GM12878 (cell line): ENCODE measurements at regions not wholly inside any gene's neighbourhood (a gene's known extent, or its start where the extent isn't known, plus 50 kb on each side); places are given as distances from the start of the nearest gene placed in this dataset.

Source experiments
- ATAC-seq: fragments of 200-7000 bp; cut with Tn5 transposase; 3 replicates; pipeline ENCODE4 v1.9.1; 2020; ENCODE audit warnings: mild to moderate bottlenecking, moderate library complexity
- BruUV-seq: library from RNA; stranded (reverse); fragments of 400-500 nt; replicated peaks from 2 replicates; lab custom pipeline; 2021; lab: Mats Ljungman, UMichigan
- CTCF ChIA-PET: fragments of 300-600 bp; sonication (Branson Sonifier 250); formaldehyde crosslinking; extraction: SDS; loops from one replicate; lab custom pipeline; 2021; ENCODE audit warnings: inconsistent platforms; lab: Yijun Ruan, JAX
- POLR2A ChIA-PET: fragments of 350-600 bp; formaldehyde crosslinking; extraction: SDS; loops from one replicate; lab custom pipeline; 2021; ENCODE audit warnings: inconsistent platforms; lab: Charles Lee
- RAD21 ChIA-PET: fragments of 300-600 bp; sonication (Branson Sonifier 250); formaldehyde crosslinking; loops from one replicate; lab custom pipeline; 2023; ENCODE audit warnings: antibody characterized with exemption; ENCODE audit not compliant: unreplicated experiment; lab: Charles Lee
- SMC1A ChIA-PET: fragments of 300-600 bp; sonication (Branson Sonifier 250); formaldehyde crosslinking; loops from one replicate; lab custom pipeline; 2023; ENCODE audit not compliant: unreplicated experiment, uncharacterized antibody; lab: Charles Lee
- DNase-seq: peaks from one replicate; pipeline ENCODE4 v3.0.0-alpha.2; 2011; ENCODE audit warnings: low read depth, low spot score
- FAIRE-seq: peaks from 3 replicates; lab custom pipeline; 2011; peaks lifted over from hg19 to GRCh38; lab: Jason Lieb, UNC
- H2AFZ ChIP-seq: 2 replicates; pipeline ENCODE4 v1.6.0; 2011; ENCODE audit warnings: low read depth, low read length, control low read depth; ENCODE audit not compliant: control insufficient read depth
- H3K27ac ChIP-seq: 2 replicates; pipeline ENCODE4 v1.5.1; 2011; ENCODE audit warnings: control low read depth; ENCODE audit not compliant: control insufficient read depth, insufficient read depth
- H3K27me3 ChIP-seq, 2 experiments: replicated peaks in 1 of 2; 2 replicates each; pipeline versions ENCODE4 v1.6.0 to v1.6.1; 2011; ENCODE audit warnings: low read length in 1 of 2; ENCODE audit not compliant: control insufficient read depth in 2 of 2, insufficient read depth in 2 of 2
- H3K36me3 ChIP-seq, 2 experiments: 2 replicates each; pipeline ENCODE4 v1.5.1; 2011; ENCODE audit warnings: low read length in 1 of 2; ENCODE audit not compliant: control insufficient read depth in 2 of 2, insufficient read depth in 2 of 2
- H3K4me1 ChIP-seq: 2 replicates; pipeline ENCODE4 v1.6.1; 2011; ENCODE audit warnings: mild to moderate bottlenecking, low read length, moderate library complexity, mixed read lengths; ENCODE audit not compliant: control insufficient read depth, insufficient read depth
- H3K4me2 ChIP-seq: 2 replicates; pipeline ENCODE4 v1.6.0; 2011; ENCODE audit warnings: control low read depth; ENCODE audit not compliant: control insufficient read depth, insufficient read depth
- H3K4me3 ChIP-seq: fragments of 200-600 bp; sonication (generic); 2 replicates; pipeline ENCODE4 v1.5.1; 2016
- H3K79me2 ChIP-seq: 2 replicates; pipeline ENCODE4 v1.6.0; 2011; ENCODE audit warnings: low read length; ENCODE audit not compliant: control insufficient read depth, insufficient read depth
- H3K9ac ChIP-seq: 2 replicates; pipeline ENCODE4 v1.8.0; 2011; ENCODE audit warnings: low read length, control low read depth, mixed read lengths; ENCODE audit not compliant: control insufficient read depth, insufficient read depth
- H3K9me3 ChIP-seq: replicated peaks from 3 replicates; pipeline ENCODE4 v1.5.1; 2011; ENCODE audit warnings: mild to moderate bottlenecking, low read length; ENCODE audit not compliant: control insufficient read depth, insufficient read depth
- H4K20me1 ChIP-seq: 2 replicates; pipeline ENCODE4 v1.6.0; 2011; ENCODE audit not compliant: control insufficient read depth, insufficient read depth
- BCLAF1 ChIP-seq: fragments of 450-650 bp; IDR thresholded peaks from 2 replicates; pipeline ENCODE4 v1.6.1; 2017; ENCODE audit warnings: antibody characterized with exemption, mild to moderate bottlenecking, moderate library complexity
- DPF2 ChIP-seq: fragments of 450-650 bp; IDR thresholded peaks from 2 replicates; pipeline ENCODE4 v1.6.1; 2017; ENCODE audit warnings: mild to moderate bottlenecking
- E2F8 ChIP-seq: fragments of 450-650 bp; IDR thresholded peaks from 2 replicates; pipeline ENCODE4 v1.6.1; 2018; ENCODE audit warnings: mild to moderate bottlenecking, low read depth, moderate library complexity; ENCODE audit not compliant: partially characterized antibody
- ESRRA ChIP-seq: IDR thresholded peaks from 2 replicates; pipeline ENCODE4 v1.6.1; 2012; ENCODE audit warnings: mild to moderate bottlenecking, low read length, improper control_type of control experiment
- HDAC6 ChIP-seq: fragments of 200-600 bp; sonication (generic); IDR thresholded peaks from one replicate; pipeline ENCODE4 v1.8.0; 2017; ENCODE audit warnings: antibody characterized with exemption; ENCODE audit not compliant: unreplicated experiment
- MYB ChIP-seq: fragments of 150-350 bp; IDR thresholded peaks from 2 replicates; pipeline ENCODE4 v1.6.1; 2014; ENCODE audit warnings: mild to moderate bottlenecking, low read depth, low read length, borderline replicate concordance
- NKRF ChIP-seq: fragments of 450-650 bp; conservative IDR thresholded peaks from 2 replicates; pipeline ENCODE4 v1.6.1; 2017; ENCODE audit warnings: mild to moderate bottlenecking, moderate library complexity
- RAD21 ChIP-seq: IDR thresholded peaks from 2 replicates; pipeline ENCODE4 v1.6.1; 2011; ENCODE audit warnings: mild to moderate bottlenecking, low read depth, low read length, moderate library complexity; ENCODE audit not compliant: insufficient read depth
- SIX5 ChIP-seq: IDR thresholded peaks from 2 replicates; pipeline ENCODE4 v1.6.1; 2011; ENCODE audit warnings: mild to moderate bottlenecking, low read depth, low read length, moderate library complexity; ENCODE audit not compliant: severe bottlenecking
- SREBF2 ChIP-seq: IDR thresholded peaks from 2 replicates; pipeline ENCODE4 v1.6.1; 2012; ENCODE audit warnings: mild to moderate bottlenecking, low read length
- ZNF622 ChIP-seq: fragments of 450-650 bp; IDR thresholded peaks from 2 replicates; pipeline ENCODE4 v1.6.1; 2017; ENCODE audit warnings: mild to moderate bottlenecking, inconsistent platforms
- WGBS: methylation state at CpG from one replicate; pipeline ENCODE4 v1.1.6; 2016; ENCODE audit warnings: low lambda C conversion rate; ENCODE audit not compliant: insufficient replicate concordance, insufficient coverage; ENCODE audit errors: missing lambda C conversion rate; 5-methylcytosine and 5-hydroxymethylcytosine counted together
- in situ Hi-C: fragments of 300-500 bp; cut with MboI; formaldehyde crosslinking; loops from 9 replicates; pipeline ENCODE4 v1.14.3; 2018; ENCODE audit warnings: mixed read lengths
- intact Hi-C: fragments of 100-400 bp; cut with micrococcal nuclease; formaldehyde crosslinking; loops from one replicate; pipeline ENCODE4 v1.14.2; 2022; ENCODE audit not compliant: unreplicated experiment

- no peak for TF ChIP-seq MYB
- TF ChIP-seq SREBF2 = no peak
- no peak for TF ChIP-seq DPF2
Observed at GRCh38 chr11:121869478-121869877, 246.5 kb downstream of the BLID start (continued).

- H3K36me3 ChIP-seq = no peaks in the 10 kb centered on the region
- H3K79me2 ChIP-seq = no peaks in the 10 kb centered on the region
- H3K4me1 ChIP-seq = no peaks in the 10 kb centered on the region
- ATAC-seq (no peak), FAIRE-seq (no peak), DNase-seq (no peak)
- BruUV-seq = no TSS peak
- H3K27ac ChIP-seq = no peak overlapping the region
- no peak overlapping the region for H3K4me3 ChIP-seq
- no peak overlapping the region for H2AFZ ChIP-seq
- TF ChIP-seq RAD21 (no peak), ZNF622 (no peak), E2F8 (no peak), HDAC6 (no peak), SIX5 (no peak), NKRF (no peak), BCLAF1 (no peak), ESRRA (no peak)
- H3K4me2 ChIP-seq = no peak overlapping the region
- ChIA-PET SMC1A (no interaction called here), POLR2A (no interaction called here), CTCF (no interaction called here), RAD21 (no interaction called here)
- H4K20me1 ChIP-seq = no peaks in the 10 kb centered on the region
- no peaks in the 10 kb centered on the region for H3K9me3 ChIP-seq
- in situ Hi-C loops = no loop called here
- WGBS = 32% methylated on average over 6 of the region's 6 CpGs
- no peak overlapping the region for H3K9ac ChIP-seq
- no peaks in the 10 kb centered on the region for H3K27me3 ChIP-seq
- intact Hi-C loops = loop anchor here (10.0 kb wide), 1 partner anchor 58 kb away; no protein-coding TSS in a partner anchor
Observed at GRCh38 chr11:121866754-121867153, 249.3 kb downstream of the BLID start.
